GM12892 (cell line): ENCODE measurements at regions not wholly inside any gene's neighbourhood (a gene's known extent, or its start where the extent isn't known, plus 50 kb on each side); places are given as distances from the start of the nearest gene placed in this dataset.

Experiments used
- POLR2A ChIP-seq: IDR thresholded peaks from 2 replicates; pipeline ENCODE4 v1.6.1; 2011; ENCODE audit warnings: low read depth, low read length, control low read depth
- POLR2AphosphoS5 ChIP-seq: IDR thresholded peaks from 2 replicates; pipeline ENCODE4 v1.6.1; 2011; ENCODE audit warnings: low read depth, low read length, control low read depth

DNA sequence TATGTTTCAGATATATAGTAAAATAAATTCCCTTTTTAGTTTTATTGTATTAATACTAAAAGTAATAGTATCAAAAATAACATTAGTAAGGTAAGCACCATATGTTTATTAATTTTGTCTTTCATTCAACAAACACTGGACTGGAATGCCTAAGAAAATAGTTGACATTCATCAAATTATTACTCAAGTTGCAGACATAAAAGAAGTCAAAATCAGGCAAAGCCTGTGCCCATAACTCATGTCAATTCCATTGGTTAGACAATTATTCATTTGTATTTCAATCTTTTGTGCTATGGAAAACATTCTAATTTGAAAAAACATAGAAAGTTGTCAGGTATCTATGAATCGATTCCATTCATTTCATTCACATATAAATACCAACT is 158.9 kb downstream of the CEMIP2 start:
- TF ChIP-seq POLR2A: no peak
- no peak for TF ChIP-seq POLR2AphosphoS5
